SU-DHL-6 (cell line): ENCODE measurements at regions not wholly inside any gene's neighbourhood (a gene's known extent, or its start where the extent isn't known, plus 50 kb on each side); places are given as distances from the start of the nearest gene placed in this dataset.

Experiments used
- H2AFZ ChIP-seq: fragments of 200-600 bp; sonication (generic); 2 replicates; pipeline ENCODE4 v1.6.1; 2014; ENCODE audit warnings: low read depth, mild to moderate bottlenecking, moderate library complexity, mixed read lengths, antibody characterized with exemption, low read length; ENCODE audit not compliant: severe bottlenecking
- H3F3A ChIP-seq: fragments of 200-600 bp; shearing (Covaris generic); 2 replicates; pipeline ENCODE4 v1.6.0; 2016; ENCODE audit warnings: antibody characterized with exemption, mild to moderate bottlenecking; ENCODE audit not compliant: insufficient read depth
- H3K27ac ChIP-seq: fragments of 200-600 bp; sonication (generic); 2 replicates; pipeline ENCODE4 v1.5.1; 2016; ENCODE audit warnings: low read depth, mild to moderate bottlenecking, low read length, moderate library complexity, mixed read lengths
- H3K27me3 ChIP-seq: fragments of 200-600 bp; sonication (generic), shearing (Covaris generic); 2 replicates; pipeline ENCODE4 v1.6.0; 2014; ENCODE audit warnings: mild to moderate bottlenecking, low read length
- H3K36me3 ChIP-seq: fragments of 200-600 bp; sonication (generic); 2 replicates; pipeline ENCODE4 v1.6.1; 2014; ENCODE audit warnings: mild to moderate bottlenecking, low read length, mixed read lengths
- H3K4me2 ChIP-seq: fragments of 300-600, 200-600 bp; shearing (Covaris generic), sonication (generic); 2 replicates; pipeline ENCODE4 v1.6.0; 2014; ENCODE audit warnings: low read length, low read depth, mild to moderate bottlenecking; ENCODE audit not compliant: poor library complexity, severe bottlenecking
- H3K4me3 ChIP-seq: fragments of 200-600 bp; sonication (generic); 2 replicates; pipeline ENCODE4 v1.5.1; 2014; ENCODE audit warnings: antibody characterized with exemption, low read length, mild to moderate bottlenecking, mixed read lengths; ENCODE audit not compliant: insufficient read depth, poor library complexity, severe bottlenecking
- H3K79me2 ChIP-seq: fragments of 200-600 bp; sonication (generic); 2 replicates; pipeline ENCODE4 v1.6.1; 2014; ENCODE audit warnings: mild to moderate bottlenecking, low read length, moderate library complexity; ENCODE audit not compliant: insufficient read depth
- H3K9ac ChIP-seq: fragments of 200-600 bp; sonication (generic); 2 replicates; pipeline ENCODE4 v1.7.0; 2014; ENCODE audit warnings: mild to moderate bottlenecking, low read length
- H3K9me2 ChIP-seq: fragments of 200-600 bp; sonication (generic); replicated peaks from 2 replicates; pipeline ENCODE4 v1.6.1; 2014; ENCODE audit warnings: low read length; ENCODE audit not compliant: insufficient read depth
- H3K9me3 ChIP-seq: fragments of 200-600 bp; sonication (generic); 2 replicates; pipeline ENCODE4 v1.6.1; 2014; ENCODE audit warnings: low read length, mixed read lengths; ENCODE audit not compliant: insufficient read depth
- H4K20me1 ChIP-seq: fragments of 200-600 bp; sonication (generic); 2 replicates; pipeline ENCODE4 v1.6.1; 2014; ENCODE audit warnings: low read depth, mild to moderate bottlenecking, antibody characterized with exemption, low read length, moderate library complexity, mixed read lengths
- CTCF ChIP-seq: fragments of 200-600 bp; sonication (generic); IDR thresholded peaks from one replicate; pipeline ENCODE4 v1.5.1; 2017; ENCODE audit warnings: antibody characterized with exemption, mild to moderate bottlenecking, low read length, moderate library complexity; ENCODE audit not compliant: insufficient read depth, poor library complexity, severe bottlenecking
- EZH2phosphoT487 ChIP-seq: fragments of 200-600 bp; sonication (generic), shearing (Covaris generic); conservative IDR thresholded peaks from 2 replicates; pipeline ENCODE4 v1.6.1; 2018; ENCODE audit warnings: mild to moderate bottlenecking, antibody characterized with exemption, low read length, moderate library complexity, mixed read lengths

GRCh38 chr1:234838820-234839219 is 228.8 kb upstream of the IRF2BP2 start:
- H3K9me2 ChIP-seq, result no peaks in the 10 kb centered on the region
- H3K4me3 ChIP-seq, result no peak overlapping the region
- H3K36me3 ChIP-seq, result no peaks in the 10 kb centered on the region
- H3K9ac ChIP-seq, result no peak overlapping the region
- H2AFZ ChIP-seq, result no peak overlapping the region
- no peak overlapping the region for H3K4me2 ChIP-seq
- no peaks in the 10 kb centered on the region for H4K20me1 ChIP-seq
- H3K27ac ChIP-seq, result no peak overlapping the region
- no peaks in the 10 kb centered on the region for H3F3A ChIP-seq
- H3K79me2 ChIP-seq, result no peaks in the 10 kb centered on the region
- TF ChIP-seq EZH2phosphoT487 (no peak), CTCF (no peak)
- no peaks in the 10 kb centered on the region for H3K9me3 ChIP-seq
- H3K27me3 ChIP-seq, result no peaks in the 10 kb centered on the region

- Histone ChIP-seq H3K27ac (no peak overlapping the region), H3K9ac (no peak overlapping the region), H3K79me2 (no peaks in the 10 kb centered on the region), H3F3A (no peaks in the 10 kb centered on the region), H4K20me1 (no peaks in the 10 kb centered on the region), H3K4me3 (no peak overlapping the region), H3K27me3 (no peaks in the 10 kb centered on the region), H3K9me3 (no peaks in the 10 kb centered on the region), H3K36me3 (no peaks in the 10 kb centered on the region), H2AFZ (no peak overlapping the region), H3K4me2 (no peak overlapping the region), H3K9me2 (no peaks in the 10 kb centered on the region)
- TF ChIP-seq EZH2phosphoT487, result no peak
- no peak for TF ChIP-seq CTCF
Measured at GRCh38 chr1:234838182-234838581, 228.2 kb upstream of the IRF2BP2 start.

GRCh38 chr1:234837713-234838112 is 227.7 kb upstream of the IRF2BP2 start:
- Histone ChIP-seq H4K20me1 (no peaks in the 10 kb centered on the region), H3K4me2 (no peak overlapping the region), H2AFZ (no peak overlapping the region), H3K9me2 (no peaks in the 10 kb centered on the region), H3K79me2 (no peaks in the 10 kb centered on the region), H3K4me3 (no peak overlapping the region), H3K9ac (no peak overlapping the region), H3K27ac (no peak overlapping the region), H3K9me3 (no peaks in the 10 kb centered on the region), H3K36me3 (no peaks in the 10 kb centered on the region), H3K27me3 (no peaks in the 10 kb centered on the region), H3F3A (no peaks in the 10 kb centered on the region)
- TF ChIP-seq CTCF, result no peak
- no peak for TF ChIP-seq EZH2phosphoT487
